ENCODE measurements at regions not wholly inside any gene's neighbourhood (a gene's known extent, or its start where the extent isn't known, plus 50 kb on each side); places are given as distances from the start of the nearest gene placed in this dataset.
A peak's percentile ranks its signal among the peaks of the same experiment; 100 is the strongest.

GRCh38 chr14:44154874-44155273, 352.2 kb downstream of the FSCB start:
- Mint-ChIP-seq H3K27me3 (ENCODE audit: low read depth) (peaks cover 4% of the 10 kb centered on the region), H3K9me3 (ENCODE audit: low read depth) (peaks cover 20% of the 10 kb centered on the region), H3K36me3 (ENCODE audit: low read depth) (no peaks in the 10 kb centered on the region), H3K27ac (ENCODE audit: unreplicated experiment) (no peak overlapping the region), H3K4me1 (ENCODE audit: low read depth) (no peaks in the 10 kb centered on the region), H3K4me3 (ENCODE audit: unreplicated experiment) (no peak overlapping the region)
- DNase-seq (ENCODE audit: low spot score) = peak; percentile 12
- no peak for TF ChIP-seq CTCF (IDR thresholded peaks at IDR 0.05)

GRCh38 chr14:44154446-44154845, 352.6 kb downstream of the FSCB start:
- H3K4me1 Mint-ChIP-seq (ENCODE audit: low read depth) = no peaks in the 10 kb centered on the region
- no peak for TF ChIP-seq CTCF (IDR thresholded peaks at IDR 0.05)

GRCh38 chr14:44151130-44151820, 355.8 kb downstream of the FSCB start:
- H3K27ac Mint-ChIP-seq (ENCODE audit: unreplicated experiment) = no peak overlapping the region
- H3K36me3 Mint-ChIP-seq (ENCODE audit: low read depth) = no peaks in the 10 kb centered on the region
- no peak for DNase-seq (ENCODE audit: low spot score)
- H3K27me3 Mint-ChIP-seq (ENCODE audit: low read depth) = peaks cover 6% of the 10 kb centered on the region
- H3K4me1 Mint-ChIP-seq (ENCODE audit: low read depth) = no peaks in the 10 kb centered on the region
- peaks cover 7% of the 10 kb centered on the region for H3K9me3 Mint-ChIP-seq (ENCODE audit: low read depth)
- TF ChIP-seq CTCF (IDR thresholded peaks at IDR 0.05) = no peak
- H3K4me3 Mint-ChIP-seq (ENCODE audit: unreplicated experiment) = no peak overlapping the region

More at GRCh38 chr14:44154446-44154845, 352.6 kb downstream of the FSCB start:
- Mint-ChIP-seq H3K36me3 (ENCODE audit: low read depth) (no peaks in the 10 kb centered on the region), H3K27ac (ENCODE audit: unreplicated experiment) (no peak overlapping the region), H3K9me3 (ENCODE audit: low read depth) (peaks cover 20% of the 10 kb centered on the region), H3K4me3 (ENCODE audit: unreplicated experiment) (no peak overlapping the region), H3K27me3 (ENCODE audit: low read depth) (peaks cover 4% of the 10 kb centered on the region)
- DNase-seq (ENCODE audit: low spot score) = peak; percentile 68

- Mint-ChIP-seq H3K4me1 (ENCODE audit: low read depth) (no peaks in the 10 kb centered on the region), H3K27me3 (ENCODE audit: low read depth) (peaks cover 6% of the 10 kb centered on the region), H3K27ac (ENCODE audit: unreplicated experiment) (no peak overlapping the region), H3K36me3 (ENCODE audit: low read depth) (no peaks in the 10 kb centered on the region), H3K4me3 (ENCODE audit: unreplicated experiment) (no peak overlapping the region), H3K9me3 (ENCODE audit: low read depth) (no peaks in the 10 kb centered on the region)
- no peak for DNase-seq (ENCODE audit: low spot score)
- TF ChIP-seq CTCF (IDR thresholded peaks at IDR 0.05) = peak; percentile 52
These were observed 357.5 kb downstream of the FSCB start for GRCh38 chr14:44149597-44149996.

GRCh38 chr14:44142006-44142405, 365.1 kb downstream of the FSCB start:
- no peak for DNase-seq (ENCODE audit: low spot score)
- Mint-ChIP-seq H3K27ac (ENCODE audit: unreplicated experiment) (no peak overlapping the region), H3K36me3 (ENCODE audit: low read depth) (no peaks in the 10 kb centered on the region), H3K4me3 (ENCODE audit: unreplicated experiment) (no peak overlapping the region), H3K27me3 (ENCODE audit: low read depth) (peaks cover 3% of the 10 kb centered on the region), H3K9me3 (ENCODE audit: low read depth) (no peaks in the 10 kb centered on the region), H3K4me1 (ENCODE audit: low read depth) (no peaks in the 10 kb centered on the region)
- TF ChIP-seq CTCF (IDR thresholded peaks at IDR 0.05) = no peak

Data from chondrocyte (in vitro differentiated cells).